Kasumi-1 (cell line): ENCODE measurements at regions not wholly inside any gene's neighbourhood (a gene's known extent, or its start where the extent isn't known, plus 50 kb on each side); places are given as distances from the start of the nearest gene placed in this dataset.

ENCODE experiments used
- DNase-seq, 2 experiments: peaks; one replicate each; lab custom pipeline; 2025; lab: John Stamatoyannopoulos, UW

GRCh38 chr13:105928048-105928447, 607.4 kb downstream of the EFNB2 start:
- DNase-seq, result no peak

- DNase-seq, result no peak
Measured at GRCh38 chr13:105925496-105925895, 610.0 kb downstream of the EFNB2 start.

DNA sequence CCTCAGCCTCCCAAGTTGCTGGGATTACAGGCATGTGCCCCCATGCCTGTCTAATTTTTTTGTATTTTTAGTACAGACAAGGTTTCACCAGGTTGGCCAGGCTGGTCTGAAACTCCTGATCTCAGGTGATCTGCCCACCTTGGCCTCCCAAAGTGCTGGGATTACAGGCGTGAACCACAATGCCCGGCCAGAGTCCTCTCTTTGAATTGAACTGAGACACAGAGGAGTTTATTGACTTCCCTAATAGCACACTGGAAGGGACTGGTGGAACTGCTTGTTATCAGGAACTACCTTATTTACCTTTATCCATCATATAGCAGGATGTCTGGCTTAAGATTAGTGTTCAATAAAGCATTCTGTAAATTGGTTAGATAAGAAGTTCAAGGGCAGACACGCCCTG, 613.8 kb downstream of the EFNB2 start:
- DNase-seq, result no peak

DNA sequence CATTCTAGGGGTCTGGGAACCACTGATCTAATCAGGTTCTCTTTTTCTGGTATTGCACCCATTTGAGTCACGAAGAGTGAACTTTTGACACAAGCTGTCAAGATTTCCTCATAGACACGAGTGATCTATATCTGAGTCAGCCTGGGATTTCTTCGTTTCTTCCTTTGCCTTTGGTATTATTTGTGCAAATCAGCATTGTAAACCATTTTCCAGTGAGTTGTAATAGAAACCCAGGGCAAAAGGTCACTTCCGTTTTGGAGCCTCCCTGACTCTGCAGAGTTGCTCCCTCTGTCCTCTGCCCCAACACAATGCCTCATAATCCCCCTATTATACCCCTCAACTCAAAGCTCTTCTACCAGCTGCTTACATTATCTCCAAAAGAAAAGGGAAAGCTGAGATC, 615.1 kb downstream of the EFNB2 start:
- DNase-seq, result no peak

DNA sequence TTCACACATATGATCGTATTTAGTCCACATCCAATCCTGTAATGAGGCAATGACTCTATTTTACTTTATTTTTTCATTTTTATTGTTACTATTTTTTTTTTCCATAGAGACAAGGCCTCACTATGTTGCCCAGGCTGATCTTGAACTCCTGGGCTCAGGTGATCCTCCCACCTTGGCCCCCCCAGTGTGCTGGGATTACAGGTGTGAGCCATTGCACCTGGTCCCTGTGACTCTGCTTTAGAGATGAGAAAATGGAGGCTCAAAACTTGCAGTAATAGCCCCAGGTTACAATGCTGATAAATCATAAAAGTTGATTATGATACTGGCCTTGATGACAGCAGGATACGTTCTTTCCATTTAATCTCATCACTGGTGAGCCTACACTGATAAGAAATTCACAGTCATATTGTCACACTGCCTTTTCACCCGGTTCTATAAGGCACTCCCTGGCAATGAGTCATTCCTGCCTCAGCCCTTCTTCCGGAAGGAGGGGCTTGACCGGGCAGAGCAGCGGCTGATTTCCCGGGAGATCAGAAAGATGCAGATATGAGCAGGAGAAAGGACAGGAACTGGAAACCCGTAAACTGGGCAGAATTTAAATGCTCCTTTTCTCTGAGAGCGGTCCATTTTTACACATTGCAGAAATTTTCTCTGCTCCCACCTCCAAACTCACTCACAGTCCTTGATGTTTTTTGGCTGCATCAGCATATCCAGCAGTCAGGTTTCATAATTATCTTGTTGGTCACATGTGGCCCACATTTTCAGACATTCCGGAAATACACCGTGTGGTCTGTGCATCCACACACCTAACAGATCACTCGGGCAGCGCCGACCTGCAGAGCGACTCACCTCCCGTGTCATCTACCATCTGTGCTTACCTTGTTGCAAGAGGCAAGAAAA, 616.4 kb downstream of the EFNB2 start:
- no peak for DNase-seq

DNA sequence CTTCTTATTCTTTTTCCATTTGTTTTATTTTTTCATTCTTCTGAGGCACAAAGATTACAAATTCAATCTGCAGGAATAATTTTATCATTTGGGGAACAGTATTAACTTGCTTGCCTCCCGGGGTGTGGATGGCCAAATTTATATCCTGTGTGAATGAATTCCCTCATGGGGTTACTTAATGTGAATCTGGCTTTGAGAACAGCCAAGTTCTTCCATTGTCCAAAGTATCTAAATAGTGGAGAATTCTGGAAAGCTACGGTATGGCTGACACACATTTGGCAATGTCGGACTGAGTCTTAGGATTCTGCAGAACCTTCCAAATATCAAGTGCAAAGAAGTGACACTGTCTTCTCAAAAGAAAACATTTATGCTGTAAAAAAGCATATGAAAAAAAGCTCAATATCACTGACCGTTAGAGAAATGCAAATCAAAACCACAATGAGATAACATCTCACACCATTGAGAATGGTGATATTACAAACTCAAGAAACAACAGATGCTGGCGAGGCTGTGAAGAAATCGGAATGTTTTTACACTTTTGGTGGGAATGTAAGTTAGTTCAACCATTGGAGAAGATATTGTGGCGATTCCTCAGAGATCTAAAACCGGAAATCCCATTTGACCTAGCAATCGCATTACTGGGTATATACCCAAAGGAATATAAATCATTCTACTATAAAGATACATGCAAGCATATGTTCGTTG, 620.2 kb downstream of the EFNB2 start:
- DNase-seq, result no peak

DNA sequence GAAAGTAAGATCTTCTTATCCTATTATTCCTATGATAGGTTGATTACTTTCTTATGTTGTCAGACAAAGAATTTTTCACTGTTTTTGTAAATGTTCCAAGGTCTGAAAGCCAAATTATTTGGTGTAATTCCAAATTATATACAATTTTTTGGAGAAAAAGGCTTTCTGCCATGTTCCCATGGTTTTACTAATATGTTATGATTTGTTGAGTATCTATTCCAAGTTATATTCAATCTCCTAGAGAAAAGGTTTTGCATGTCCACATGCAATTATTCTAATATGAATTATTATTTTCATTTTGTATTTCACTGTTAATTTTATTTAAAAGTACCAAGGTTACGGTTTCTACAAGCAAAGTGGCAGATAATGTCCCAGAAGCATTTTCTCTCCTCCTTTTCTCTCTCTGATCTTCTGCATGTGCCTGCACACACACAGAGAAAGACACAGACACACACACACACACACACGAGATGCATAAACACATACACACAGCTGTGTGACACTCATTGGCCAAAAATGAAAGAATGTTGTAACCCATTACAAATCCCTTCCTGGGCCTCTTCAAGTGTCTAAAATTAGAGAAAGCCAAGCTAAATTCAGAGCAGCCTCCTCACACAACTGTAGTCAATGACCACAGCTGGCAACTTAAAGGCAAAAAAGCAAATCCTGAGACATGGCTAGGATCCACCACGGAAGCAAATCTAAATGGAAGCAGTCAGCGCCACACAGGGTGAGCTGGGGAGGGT, 621.0 kb downstream of the EFNB2 start:
- DNase-seq, result peak in 1 of 2 experiments; percentile 21

DNA sequence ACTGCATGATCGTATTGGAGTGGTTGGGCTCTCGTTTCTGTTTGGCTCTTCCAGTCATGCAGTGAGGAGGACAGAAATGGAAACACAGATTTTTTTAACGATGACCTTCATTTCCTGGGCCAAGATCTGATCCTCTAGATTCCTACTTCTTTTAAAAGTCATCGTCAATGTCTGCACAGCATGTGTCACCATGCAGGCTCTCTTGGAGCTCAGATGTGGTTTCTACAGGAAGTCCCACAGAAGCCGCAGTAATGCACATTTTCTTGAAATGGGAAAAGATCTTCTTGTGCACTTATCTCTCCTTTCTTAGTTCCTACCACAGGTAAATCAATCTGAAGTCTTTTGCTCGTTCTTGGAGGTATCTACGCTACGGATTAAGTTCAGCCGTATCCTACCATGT, 626.9 kb downstream of the EFNB2 start:
- DNase-seq, result peak; percentile 73 to 81

DNA sequence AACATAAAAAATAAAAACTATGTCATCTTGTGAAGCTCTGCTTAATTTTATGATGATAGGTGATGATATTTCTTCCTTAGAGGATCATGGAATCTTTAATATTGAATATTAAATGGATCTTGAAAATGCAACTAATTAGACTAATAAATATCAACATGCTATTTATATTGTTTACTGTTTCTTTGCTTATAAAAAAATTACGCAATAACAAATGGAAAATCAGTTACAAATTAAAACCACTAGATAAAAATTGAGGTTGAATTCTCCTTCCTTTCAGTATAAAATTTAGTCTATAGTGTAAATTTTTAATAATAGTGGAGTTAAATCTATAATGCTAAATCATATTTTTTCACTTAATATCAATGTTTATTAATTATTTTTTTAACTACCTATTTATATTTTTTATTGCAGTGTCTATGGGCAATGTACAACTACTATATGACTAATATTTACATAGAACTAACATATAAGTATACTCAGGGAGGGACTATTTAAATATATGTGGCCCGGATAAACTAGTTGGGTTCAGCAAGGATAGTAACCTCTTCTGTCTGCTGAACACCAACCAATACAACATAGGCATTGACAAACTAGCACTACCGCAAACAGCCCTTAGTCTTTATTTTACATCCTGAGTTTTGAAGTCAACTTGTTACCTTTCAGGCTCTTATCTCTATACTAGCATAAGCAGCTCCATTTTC, 628.0 kb downstream of the EFNB2 start:
- no peak for DNase-seq

DNA sequence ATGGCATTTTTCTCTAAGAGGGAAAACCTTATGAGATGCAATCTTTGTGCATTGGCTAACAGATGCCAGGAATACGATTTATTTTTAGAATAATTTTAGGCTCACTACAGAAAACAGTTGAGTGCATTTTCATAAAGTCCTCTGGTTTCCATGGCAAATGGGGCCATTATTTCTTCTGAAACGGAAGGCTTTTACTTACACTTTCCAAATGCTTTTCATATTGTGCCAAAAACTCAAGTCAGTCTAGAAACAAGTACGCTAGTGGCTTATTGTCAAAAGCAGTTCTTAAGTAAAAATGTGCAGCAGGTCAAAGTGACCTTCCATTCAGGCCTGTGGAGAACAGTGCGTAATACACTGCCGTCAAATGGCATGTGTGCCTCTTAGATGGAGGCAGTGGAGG, 628.7 kb downstream of the EFNB2 start:
- no peak for DNase-seq

DNA sequence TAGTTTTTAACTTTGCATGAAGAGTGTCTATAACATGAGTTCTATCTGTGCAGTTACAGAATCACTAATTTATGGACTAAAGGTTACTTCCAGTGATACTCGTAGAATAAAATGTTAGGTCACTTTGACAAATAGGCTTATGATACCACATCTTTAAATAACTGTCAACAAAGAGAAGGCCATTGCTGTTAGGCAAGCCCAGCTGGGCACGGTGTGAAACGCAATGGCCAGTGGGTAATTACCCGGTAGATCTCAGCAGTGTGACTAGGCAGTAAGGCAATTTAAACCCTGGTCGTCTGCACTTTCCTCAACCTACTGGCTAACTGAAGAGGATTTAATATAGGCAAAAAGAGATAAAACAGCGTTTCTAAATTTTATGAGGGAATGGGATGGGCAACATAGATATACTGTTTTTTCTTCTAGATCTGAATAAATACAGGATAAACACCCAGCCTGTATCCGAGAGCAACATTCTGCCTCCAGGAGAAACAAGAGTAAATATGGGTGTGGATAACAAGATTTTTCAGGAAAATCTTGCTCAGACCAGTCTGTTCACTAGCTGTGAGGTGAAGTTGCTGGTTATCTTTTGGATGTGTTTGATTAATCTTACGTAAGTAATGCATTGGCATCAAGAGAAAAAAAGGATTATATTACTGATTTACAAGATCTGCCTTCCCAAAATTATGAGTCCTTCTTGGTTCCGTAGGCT, 631.3 kb downstream of the EFNB2 start:
- no peak for DNase-seq

GRCh38 chr13:105902396-105902795, 633.1 kb downstream of the EFNB2 start:
- DNase-seq, result no peak

- no peak for DNase-seq
Measured at GRCh38 chr13:105897575-105897974, 637.9 kb downstream of the EFNB2 start.

- DNase-seq, result no peak
Measured at GRCh38 chr13:105894697-105895096, 640.8 kb downstream of the EFNB2 start.

DNA sequence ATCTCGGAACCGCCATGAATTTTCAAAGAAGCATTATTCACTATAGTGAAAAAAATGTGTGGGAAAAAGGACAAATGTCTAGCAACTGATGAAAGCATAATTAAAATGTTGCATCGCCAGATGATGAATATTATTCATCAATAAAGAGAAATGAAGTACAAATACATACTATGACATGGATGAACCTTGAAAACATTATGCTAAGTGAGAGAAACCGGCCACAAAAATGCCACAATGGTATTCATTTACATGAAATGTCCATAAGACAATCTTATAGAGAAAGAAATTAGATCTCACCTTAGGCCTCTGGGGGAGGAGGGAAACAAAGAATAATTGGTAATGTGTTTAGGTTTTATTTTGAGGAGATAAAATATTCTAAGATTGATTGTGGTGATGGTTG, 645.0 kb downstream of the EFNB2 start:
- no peak for DNase-seq

DNA sequence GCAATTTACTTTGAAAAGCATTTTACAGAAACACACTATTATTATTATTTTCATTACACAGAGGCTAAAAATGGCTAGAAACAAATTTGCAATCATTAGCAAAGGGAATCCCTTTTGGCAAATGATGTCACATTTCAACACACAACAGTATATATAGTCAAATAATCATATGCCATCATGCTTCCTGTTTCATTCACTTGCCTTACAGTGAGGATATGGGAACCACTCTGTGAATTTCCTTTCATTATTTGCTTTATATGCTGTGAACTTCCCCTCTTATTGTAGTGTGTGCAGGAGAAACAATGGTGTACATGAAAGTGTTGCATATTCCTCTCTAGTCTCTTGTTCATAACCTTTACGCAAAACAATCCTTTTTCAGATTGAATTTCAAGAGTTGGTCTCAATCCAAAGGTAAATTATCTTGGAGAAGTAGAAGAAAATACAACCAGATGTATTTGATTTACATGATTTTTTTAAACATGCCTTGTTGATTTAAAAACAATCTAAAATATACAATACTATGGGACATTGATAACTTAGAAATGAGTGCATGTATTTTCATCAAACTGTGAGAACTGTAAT, 657.3 kb downstream of the EFNB2 start:
- DNase-seq, result no peak

GRCh38 chr13:105874814-105875213, 660.6 kb downstream of the EFNB2 start:
- DNase-seq, result no peak

GRCh38 chr13:105871768-105872167, 663.7 kb downstream of the EFNB2 start:
- DNase-seq, result no peak

DNA sequence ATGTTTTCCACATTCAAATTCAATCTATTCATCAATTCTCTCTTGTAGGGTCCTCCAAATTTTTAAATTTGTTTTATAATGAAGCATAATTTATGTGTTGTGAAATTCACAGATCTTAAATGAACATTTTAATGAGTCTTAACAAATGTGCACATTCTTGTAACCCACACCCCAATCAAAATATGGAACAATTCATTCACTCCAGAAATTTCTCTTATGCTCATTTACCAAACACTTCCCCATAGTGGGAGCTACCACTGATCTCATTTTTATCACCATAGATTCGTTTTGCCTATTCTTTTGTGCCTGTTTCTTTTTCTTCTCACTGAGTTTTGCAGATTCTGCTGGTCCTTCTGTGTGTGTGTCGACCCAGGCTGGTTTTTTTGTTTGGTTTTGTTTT, 664.1 kb downstream of the EFNB2 start:
- no peak for DNase-seq

DNA sequence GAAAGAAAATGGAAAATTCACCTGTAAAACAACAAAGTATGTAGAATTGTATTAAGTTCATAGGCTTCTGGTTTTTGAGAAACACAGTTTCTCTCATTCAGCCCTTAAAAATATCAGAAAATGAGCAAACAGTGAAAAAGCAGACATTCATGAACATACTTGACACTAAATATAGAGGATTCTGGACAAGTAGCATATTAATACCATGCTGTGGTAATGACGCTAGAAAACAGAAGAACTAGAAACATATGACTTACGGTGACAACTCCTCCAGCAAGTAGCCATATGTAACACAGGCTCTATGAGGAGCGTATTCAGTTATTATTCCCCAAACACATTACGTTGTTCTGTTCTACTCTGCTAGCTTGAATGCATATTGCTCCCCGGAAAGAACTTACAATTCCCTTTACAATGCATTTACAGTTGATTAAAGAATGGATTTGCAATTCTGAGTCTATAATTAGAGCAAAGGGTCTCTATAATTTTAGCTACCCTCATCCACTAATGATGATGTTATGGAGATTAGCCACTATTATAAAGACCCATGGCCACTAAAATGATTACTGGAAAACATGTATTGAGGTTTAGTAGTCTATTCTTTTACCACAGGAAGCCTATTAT, 672.1 kb downstream of the EFNB2 start:
- DNase-seq, result no peak

DNA sequence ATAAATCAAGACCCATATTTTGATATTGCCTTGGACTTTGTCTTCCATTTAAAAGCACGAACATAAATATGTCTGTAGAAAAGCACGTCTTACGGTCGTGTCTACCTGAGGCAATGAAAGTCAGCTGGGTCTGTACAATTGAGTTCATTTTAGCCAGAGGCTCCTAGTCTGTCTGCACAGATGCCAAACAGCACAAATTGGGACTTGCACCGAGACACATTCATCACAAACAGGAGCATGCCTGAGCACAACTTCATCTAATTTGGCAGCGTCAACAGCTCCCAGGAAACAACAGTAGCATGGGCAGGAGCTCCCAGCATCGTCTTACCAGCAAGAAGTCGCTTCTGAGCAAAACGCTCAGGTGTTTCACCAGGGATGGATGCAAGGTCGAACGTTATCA, 687.0 kb downstream of the EFNB2 start:
- no peak for DNase-seq
